ENCODE measurements at regions not wholly inside any gene's neighbourhood (a gene's known extent, or its start where the extent isn't known, plus 50 kb on each side); places are given as distances from the start of the nearest gene placed in this dataset.
A peak's percentile ranks its signal among the peaks of the same experiment; 100 is the strongest.
"Not testable (repeated sequence)": the region's sequence is repeated elsewhere in the genome, so short reads cannot be mapped to it uniquely, and the experiment has no call there.

- DNase-seq = no peak
Measured at GRCh38 chr18:38663270-38663669, 1097.7 kb upstream of the CELF4 start.

GRCh38 chr18:38654946-38655345 is 1089.3 kb upstream of the CELF4 start:
- no peak for DNase-seq

GRCh38 chr18:38651736-38652135 is 1086.1 kb upstream of the CELF4 start:
- DNase-seq = no peak

GRCh38 chr18:38648179-38648578 is 1082.6 kb upstream of the CELF4 start:
- no peak for DNase-seq

- DNase-seq = no peak
Measured at GRCh38 chr18:38646296-38646695, 1080.7 kb upstream of the CELF4 start.

GRCh38 chr18:38644875-38645641 is 1079.5 kb upstream of the CELF4 start:
- no peak for DNase-seq

- no peak for DNase-seq
Measured at GRCh38 chr18:38642711-38643110, 1077.1 kb upstream of the CELF4 start.

- DNase-seq = not testable (repeated sequence)
Measured at GRCh38 chr18:38639700-38640099, 1074.1 kb upstream of the CELF4 start.

- no peak for DNase-seq
Measured at GRCh38 chr18:38635709-38636430, 1070.3 kb upstream of the CELF4 start.

- no peak for DNase-seq
Measured at GRCh38 chr18:38634117-38634516, 1068.5 kb upstream of the CELF4 start.

- DNase-seq = no peak
Measured at GRCh38 chr18:38633333-38633732, 1067.7 kb upstream of the CELF4 start.

GRCh38 chr18:38619129-38619528 is 1053.5 kb upstream of the CELF4 start:
- DNase-seq = no peak

- DNase-seq = no peak
Measured at GRCh38 chr18:38616306-38616705, 1050.7 kb upstream of the CELF4 start.

GRCh38 chr18:38612904-38613303 is 1047.3 kb upstream of the CELF4 start:
- no peak for DNase-seq

- DNase-seq = peak in 1 of 3 experiments; percentile 78
Measured at GRCh38 chr18:38611036-38611964, 1045.7 kb upstream of the CELF4 start.

- no peak for DNase-seq
Measured at GRCh38 chr18:38606841-38607240, 1041.2 kb upstream of the CELF4 start.

- no peak for DNase-seq
Measured at GRCh38 chr18:38602341-38602740, 1036.7 kb upstream of the CELF4 start.

GRCh38 chr18:38587571-38587970 is 1022.0 kb upstream of the CELF4 start:
- DNase-seq = no peak

GRCh38 chr18:38586327-38586726 is 1020.7 kb upstream of the CELF4 start:
- no peak for DNase-seq

- peak in 1 of 3 experiments; percentile 39 for DNase-seq
Measured at GRCh38 chr18:38579764-38580163, 1014.2 kb upstream of the CELF4 start.

- no peak for DNase-seq
Measured at GRCh38 chr18:38576916-38577315, 1011.3 kb upstream of the CELF4 start.

- DNase-seq = no peak
Measured at GRCh38 chr18:38576349-38576748, 1010.8 kb upstream of the CELF4 start.

GRCh38 chr18:38575648-38576047 is 1010.0 kb upstream of the CELF4 start:
- no peak for DNase-seq

All from NCI-H1417 (cell line).